ENCODE measurements at regions not wholly inside any gene's neighbourhood (a gene's known extent, or its start where the extent isn't known, plus 50 kb on each side); places are given as distances from the start of the nearest gene placed in this dataset.

DNA sequence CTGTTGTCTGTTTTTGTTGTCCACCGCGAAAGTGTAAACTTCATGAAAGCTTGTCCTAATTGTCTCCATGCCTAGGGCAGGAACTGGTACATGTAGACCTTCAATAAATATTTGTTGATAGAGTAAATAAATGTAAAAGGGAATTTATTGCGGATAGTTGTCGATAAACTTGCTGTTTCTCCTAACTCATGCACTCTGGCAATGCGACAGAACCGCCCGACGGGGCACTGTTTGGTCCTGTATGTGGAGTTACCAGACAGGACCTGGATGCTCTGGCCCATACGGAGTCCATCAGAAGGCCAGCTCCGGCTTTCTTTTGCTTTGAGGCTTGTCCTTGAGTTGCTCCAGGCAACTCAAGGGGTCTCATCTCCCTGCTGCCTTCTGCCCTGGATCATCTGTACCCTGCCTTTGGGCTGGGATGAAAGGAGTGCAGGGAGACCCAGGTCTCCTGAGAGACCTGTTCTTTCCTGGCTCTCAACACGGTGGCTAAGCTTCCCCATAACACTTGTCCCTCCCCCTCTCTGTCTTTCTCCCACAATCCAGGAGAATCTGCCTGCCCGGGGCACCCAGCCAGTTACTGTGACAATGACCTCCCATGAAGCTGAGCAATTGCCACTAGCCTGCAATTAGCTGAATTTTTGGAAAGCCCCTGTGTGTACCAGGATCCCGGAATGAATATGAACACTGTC is 149.5 kb upstream of the PTCH1 start:
- FAIRE-seq: no peak

DNA sequence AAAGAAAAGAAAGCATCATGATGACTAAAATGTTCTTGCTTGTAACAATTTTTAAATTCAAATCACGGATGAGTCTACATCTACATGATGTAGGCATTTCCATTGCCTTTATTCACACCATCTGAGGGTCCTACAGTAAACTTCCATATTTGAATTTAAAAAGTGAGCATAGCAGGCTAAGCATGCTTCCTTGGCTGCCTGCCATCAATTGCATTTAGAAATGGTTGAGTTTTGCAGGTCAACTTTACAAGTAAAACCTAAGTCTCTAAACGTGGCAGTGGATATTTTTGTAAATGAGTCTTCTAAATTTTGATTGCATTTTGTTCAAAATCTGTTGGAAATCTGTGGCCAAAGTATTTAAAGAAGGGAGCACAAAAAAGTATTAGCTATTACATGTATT is 136.5 kb upstream of the PTCH1 start:
- FAIRE-seq: no peak

DNA sequence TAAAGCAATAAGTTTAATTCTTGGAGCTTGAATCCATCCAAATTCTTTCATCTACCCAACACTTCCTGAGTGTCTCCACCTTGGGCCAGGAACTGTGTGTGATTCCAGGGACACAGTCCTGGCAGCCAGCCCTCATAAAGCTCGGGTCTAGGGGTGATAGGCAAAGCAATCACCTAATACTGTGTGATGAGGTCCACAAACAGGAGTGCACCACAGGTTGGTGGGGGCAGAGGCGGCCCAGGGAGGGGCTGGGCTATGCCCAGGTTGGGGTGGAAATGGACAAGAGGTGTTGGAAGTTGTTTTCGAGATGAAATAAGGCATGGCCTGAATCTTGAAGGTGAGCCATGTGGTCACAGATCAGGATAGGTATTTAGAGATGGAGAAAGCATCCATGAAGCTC is 133.9 kb upstream of the PTCH1 start:
- FAIRE-seq: no peak

DNA sequence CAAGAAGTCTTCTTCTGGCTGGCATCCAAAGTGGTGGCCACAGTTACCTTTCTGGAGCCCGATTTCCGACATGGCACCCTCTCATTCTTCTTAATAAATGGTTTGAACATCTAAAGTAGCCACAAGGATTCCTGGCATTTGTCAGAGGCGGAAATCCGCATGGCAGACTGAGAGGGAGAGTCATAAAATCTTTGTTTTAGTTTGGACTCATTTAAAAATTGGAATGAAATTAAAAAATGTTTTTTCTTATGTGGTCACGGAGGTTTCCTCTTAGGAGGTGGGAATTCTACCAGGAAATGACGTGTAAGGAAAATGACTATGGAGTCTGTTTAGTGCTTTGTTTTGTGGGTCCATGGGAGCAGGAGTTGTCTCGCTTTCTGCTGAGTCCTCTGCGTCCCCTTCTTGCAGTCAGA is 133.0 kb upstream of the PTCH1 start:
- FAIRE-seq: no peak

DNA sequence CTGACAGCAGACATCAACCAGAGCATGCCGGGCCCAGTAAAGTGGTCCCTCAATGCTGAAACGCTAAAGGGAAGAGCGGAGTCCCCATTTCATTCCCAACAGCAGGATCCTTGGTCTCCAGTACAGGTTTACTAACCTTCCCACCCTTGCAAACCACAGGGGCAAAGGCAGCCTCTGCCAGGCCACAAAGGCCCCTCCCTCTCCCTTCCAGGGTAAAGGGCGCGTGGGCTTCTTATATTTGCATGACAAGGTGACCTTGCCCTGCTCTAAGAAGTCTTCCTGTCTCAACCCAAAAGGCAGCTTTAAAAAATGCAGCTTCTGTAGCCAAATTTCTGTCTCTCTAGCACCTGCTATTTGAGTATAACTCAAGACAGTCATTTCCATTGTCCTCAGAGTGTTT is 131.5 kb upstream of the PTCH1 start:
- FAIRE-seq: no peak

DNA sequence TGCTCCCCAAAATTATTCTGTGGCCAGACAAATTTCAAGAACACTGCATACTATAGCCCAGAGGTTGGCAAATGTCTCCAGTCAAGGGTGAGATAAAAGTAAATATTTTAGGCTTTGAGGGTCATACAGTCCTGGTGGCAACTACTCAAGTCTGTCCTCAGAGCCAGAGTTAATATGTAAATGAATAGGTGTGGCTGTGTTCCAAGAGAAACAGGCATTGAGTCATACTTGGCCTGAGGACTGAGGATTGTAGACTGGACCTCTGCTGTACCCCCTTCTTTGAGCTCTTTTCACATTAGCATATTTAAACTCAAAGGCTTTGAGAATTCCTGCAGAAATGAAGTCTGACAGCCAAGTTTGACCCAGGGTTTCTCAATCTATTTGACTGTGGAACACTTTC is 129.2 kb upstream of the PTCH1 start:
- FAIRE-seq: no peak

DNA sequence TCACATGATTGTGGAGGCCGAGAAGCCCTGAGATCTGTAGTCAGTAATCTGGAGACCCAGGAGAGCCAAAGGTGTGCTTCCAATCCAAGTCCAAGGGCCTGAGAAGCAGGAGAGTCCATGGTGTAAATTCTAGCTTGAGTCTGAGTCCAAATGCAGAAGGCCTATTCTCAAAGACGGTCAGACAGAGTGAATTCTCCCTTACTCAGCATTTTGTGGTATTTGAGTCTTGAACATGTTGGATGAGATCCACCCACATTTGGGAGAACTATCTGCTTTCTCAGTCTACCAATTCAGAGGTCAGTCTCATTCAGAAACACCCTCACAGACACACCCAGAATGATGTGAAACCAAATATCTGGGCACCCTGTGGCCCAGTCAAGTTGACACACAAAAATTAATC is 128.8 kb upstream of the PTCH1 start:
- no peak for FAIRE-seq

DNA sequence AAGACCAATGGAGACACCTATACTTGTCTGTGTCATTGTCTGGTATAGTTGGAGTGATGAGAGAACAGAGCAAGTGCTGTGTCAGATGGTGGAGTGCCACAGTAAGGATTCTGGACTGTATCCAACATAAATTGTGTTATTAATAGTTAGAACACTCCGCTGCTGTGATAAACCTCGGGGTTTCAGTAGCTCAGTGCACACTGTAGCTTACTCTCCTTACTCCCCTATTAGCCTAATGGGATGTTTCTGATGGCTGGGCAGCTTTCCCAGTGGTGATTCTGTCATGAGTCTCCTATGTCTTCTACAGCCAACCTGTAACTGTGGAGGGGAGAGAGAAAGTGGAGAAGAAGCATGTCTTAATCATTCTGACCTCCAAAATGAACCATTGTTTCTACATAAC is 127.6 kb upstream of the PTCH1 start:
- FAIRE-seq: no peak

DNA sequence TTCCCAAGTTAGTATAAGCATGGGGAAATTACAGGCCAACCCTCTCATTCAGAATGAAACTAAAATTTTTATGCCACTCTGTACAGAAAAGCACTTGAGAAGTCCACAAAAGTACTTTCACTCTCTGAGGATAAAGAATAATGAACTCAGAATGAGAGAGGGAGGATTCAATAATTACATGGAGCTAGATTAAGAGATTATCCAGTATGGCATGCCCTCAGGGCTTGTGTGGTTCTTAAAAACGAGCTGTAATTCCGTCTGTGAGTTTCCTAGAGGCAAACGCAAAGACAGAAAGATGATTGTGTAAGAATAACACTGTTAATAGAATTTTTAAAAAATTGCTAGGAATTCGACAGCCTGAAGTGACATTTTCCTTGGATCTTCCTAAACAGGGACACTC is 126.8 kb upstream of the PTCH1 start:
- FAIRE-seq: no peak

DNA sequence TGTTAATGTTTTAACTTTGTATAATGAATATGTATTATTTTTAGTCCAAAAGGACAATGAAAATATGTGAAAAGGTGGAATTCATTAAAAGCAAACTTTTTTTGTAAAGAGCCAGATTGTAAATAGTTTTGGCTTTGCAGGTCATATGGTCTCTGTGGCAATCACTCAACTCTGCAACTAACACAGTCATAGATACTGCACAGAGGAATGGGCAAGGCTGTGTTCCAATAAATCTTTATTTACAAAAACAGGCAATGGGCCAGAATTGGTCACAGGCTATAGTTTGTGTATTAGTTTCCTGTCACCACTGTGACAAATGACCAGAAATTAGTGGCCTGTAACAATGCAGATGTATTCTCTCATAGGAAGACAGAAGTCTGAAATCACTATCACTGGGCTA is 125.4 kb upstream of the PTCH1 start:
- no peak for FAIRE-seq

DNA sequence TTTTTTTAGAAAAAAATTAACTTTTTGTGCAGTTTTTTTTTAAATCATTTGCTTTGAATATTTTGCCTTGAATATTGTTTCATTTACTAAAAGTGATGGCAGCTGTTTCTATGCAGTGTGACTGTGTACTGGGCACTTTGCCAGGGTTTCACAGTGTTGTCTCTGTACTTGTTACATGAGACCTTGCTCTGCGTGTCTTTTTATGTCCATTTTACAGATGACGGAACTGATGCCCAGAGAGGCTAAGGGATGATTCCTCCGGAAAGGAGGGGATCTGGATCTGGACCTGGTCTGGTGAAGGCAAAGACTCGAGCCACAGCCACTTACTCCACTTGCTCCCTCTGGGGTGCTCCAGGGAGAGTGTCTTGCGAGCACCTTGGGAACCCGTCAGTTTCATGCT is 124.8 kb upstream of the PTCH1 start:
- no peak for FAIRE-seq

DNA sequence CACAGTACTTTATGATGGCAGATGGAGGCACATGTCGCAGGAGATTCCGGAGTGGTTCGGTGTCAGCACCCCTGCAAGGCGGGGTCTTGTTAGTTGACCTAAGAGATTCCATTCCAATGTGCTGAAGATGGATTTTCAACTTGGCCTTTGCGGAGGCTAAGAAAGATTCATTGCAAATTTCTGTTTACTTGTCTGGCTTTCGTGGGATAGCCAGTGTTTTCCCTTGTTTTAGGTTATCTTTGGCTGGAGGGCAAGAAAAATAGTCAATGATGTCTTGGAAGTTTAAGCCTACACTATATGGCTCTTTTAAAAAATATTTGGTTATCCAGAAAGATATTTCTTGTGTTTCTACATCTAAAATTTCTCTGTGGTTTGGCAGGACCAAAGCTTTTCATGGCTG is 123.6 kb upstream of the PTCH1 start:
- FAIRE-seq: no peak

DNA sequence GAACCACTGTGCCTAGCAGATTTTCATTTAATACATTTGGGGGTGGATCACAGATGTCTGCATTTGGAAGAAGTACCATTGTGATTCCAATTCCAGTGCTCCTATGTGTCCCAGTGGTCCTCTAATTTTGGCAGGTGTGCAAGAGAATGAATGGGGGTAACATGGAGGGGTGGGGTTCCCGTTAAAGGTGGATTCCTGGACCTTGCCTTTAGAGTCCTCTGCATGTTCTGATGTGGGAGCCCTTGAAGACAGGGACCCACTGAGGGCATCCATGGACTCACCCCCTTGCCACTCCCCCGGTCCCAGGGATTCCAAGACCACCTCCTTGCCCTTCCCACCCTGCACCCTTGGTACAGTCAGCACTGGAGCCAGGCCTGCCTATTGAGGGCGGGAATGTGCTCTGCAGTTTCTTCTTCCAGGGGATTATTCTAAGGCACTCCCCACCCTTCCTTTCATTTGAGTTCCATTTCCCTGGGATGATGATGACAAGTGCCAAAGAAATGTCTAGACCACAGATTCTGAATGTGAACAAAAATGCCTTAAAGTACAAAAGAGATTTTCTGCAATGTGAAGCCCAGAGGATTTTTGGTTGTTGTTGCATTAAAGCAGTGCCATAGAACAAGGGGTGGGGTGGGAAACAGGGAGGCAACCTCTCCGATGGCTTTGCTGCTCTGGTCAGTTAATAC is 119.4 kb upstream of the PTCH1 start:
- no peak for FAIRE-seq

DNA sequence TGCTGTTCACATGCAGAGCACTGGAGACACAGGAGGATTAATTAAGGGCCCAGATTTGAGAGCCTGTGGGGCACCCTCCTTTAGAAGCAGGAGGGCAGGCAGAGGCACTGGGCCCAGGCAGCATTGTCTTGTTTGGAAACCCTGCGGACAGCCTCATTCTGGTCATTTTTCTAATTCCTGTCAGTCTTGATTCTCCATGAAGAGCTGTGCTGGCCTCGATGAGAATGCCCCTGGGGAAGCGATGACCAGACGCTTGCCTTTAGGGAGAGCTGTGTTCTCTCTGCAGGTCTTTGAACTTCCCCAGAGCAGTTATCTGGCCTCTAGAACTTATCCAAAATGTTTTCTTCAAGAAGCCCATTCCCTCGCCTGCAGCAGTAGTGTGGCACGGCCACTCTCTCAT is 117.8 kb upstream of the PTCH1 start:
- FAIRE-seq: no peak

DNA sequence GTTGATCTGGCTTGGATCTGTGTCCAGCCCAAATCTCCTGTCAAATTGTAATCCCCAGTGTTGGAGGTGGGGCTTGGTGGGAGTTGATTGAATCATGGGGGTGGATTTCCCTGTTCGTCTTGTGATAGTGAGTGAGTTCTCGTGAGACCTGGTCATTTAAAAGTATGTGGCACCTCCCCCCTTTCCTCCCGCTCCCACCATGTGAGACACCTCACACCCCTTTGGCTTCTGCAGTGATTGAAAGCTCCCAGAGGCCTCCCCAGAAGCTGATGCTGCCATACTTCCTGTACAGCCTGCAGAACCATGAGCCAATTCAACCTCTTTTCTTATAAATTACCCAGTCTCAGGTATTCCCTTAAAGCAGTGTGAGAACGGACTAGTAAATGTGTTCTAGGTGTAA is 117.3 kb upstream of the PTCH1 start:
- FAIRE-seq: no peak

DNA sequence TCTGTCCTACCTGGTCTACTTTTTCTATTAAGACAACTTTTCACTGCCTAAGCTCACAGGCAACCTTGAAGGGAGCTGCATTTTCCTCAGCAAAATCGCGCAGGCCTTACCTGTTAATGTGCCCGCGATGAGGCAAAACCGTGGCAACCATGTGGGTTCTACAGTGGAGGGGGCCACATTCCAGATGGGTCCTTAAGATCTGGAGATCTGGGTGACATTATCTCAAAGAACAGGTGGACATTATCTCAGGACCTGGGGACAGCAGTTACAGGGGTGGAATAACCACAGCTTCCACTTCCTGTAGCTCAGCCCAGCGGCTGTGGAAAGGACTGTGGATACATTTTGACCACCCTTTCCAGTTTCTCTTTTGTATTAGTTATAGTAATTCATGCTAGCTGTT is 112.8 kb upstream of the PTCH1 start:
- FAIRE-seq: no peak

DNA sequence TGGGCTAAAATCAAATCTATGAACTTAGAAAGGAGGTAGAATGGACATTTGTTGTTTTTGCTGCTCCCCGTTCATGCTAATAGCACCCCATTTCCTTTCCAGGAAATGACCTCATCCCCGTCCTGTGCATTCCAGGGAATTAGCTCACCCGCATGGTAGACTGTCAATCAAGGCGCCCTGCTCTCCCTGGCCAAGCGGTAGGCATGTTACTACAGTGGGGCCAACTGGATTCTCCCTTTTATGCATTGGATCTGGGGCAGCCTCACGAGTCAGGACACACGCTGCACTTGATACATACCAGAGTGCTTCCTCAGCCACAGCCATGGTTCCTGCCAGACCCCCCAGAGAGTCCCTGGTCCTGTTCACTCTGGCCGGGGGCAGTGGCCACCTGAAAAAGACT is 111.0 kb upstream of the PTCH1 start:
- FAIRE-seq: no peak

DNA sequence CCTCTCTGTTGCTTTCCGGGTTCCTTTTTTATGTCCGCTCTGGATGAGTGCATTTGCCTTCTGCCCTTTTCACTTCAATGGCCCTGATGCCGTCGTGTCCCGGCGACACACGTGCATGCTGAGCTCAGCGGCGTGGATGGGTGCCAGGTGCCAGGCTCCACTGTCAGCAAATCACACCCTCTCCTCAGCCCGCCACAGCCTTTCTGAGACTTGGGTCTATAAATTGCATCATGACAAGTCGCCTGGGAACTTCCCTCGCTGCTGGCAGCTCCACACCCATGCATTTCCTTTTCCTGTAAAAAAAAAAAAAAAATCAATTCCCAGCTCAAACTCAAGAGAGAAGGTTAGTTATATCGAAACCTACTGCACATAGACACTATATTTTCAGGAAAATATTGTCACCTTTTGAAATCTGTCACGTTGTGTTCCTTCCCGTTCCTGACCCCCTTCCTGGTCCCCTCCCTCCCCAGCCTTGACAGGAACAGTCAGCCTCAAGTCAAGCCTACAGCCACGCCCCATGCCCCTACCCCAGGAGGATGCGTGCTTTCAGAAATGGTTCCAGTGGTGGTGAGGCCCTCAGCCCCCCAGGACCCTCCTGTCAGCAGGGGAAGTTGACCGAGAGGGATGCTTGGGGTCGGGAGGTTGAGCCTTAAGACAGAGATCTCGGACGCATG is 110.3 kb upstream of the PTCH1 start:
- no peak for FAIRE-seq

DNA sequence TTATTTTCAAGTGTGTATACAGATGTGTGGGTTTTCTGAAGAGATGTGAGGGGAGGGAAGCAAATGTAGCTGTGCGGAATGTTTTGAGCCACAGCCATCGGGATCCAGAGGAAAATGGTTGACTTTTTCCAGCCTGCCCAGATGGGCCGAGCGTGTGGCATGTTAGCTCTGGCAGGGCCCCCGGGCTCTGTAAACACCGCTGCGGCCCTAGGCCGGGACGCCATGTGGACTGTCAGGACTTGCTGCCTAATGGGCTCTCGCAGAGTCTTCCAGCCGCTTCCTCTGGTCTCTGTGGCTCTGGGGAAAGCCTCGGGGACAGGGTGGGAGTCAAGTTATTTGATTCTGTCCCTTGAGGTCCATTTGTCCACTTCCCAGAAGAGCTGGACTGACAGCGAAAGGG is 109.6 kb upstream of the PTCH1 start:
- FAIRE-seq: no peak

DNA sequence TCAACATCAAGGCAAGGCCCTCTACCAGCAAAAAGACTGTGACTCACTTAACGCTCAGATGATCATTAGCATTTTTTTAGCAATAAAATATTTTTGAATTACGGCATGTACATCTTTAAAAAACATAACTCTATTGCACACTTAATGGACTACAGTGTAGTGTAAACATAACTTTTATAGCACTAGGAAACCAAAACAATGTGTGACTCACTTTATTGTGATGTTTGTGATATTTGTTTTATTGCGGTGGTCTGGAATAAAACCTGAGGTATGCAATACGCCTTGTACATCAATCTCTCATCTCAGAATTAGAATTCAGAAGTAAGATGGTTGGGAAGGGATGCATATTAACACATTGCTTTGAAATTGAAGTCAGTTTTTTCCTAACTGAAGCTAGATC is 106.9 kb upstream of the PTCH1 start:
- peak; percentile 99 for FAIRE-seq

DNA sequence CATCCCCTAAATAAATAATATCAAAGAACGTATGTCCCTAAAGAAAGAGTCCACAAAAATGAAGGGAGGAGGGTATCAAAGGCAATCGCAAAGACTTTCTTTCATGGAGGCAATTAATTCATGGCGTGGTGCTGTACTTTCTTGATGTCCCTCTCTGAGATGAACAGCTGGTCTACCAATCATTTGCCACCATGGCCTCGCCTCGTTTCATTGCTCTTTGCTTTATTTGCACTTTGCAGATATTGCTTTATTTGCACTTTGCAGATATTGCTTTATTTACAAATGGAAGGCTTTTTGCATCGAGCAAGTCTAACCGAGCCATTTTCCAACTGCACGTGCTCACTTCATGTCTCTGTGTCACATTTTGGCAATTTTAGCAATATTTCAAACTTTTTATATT is 104.0 kb upstream of the PTCH1 start:
- FAIRE-seq: no peak

DNA sequence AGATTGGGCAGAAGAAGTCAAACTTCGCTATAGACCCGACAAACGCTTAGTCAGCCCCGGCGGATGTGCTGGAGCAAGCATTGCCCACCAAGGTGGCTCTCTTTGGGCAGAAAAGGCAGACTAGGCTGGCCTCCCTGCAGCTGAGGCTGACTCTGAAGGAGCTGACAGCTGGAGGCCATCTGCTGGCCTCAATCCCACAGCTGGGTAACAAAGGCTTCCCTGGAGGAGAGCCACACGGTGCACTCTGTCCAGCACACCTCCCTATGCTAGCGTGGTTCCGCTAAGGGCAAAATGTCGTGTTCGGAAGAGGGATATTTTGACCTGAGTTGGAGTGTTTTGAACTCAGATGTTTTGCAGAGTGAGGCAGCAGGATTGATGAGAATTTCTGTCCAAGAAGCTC is 103.5 kb upstream of the PTCH1 start:
- no peak for FAIRE-seq

DNA sequence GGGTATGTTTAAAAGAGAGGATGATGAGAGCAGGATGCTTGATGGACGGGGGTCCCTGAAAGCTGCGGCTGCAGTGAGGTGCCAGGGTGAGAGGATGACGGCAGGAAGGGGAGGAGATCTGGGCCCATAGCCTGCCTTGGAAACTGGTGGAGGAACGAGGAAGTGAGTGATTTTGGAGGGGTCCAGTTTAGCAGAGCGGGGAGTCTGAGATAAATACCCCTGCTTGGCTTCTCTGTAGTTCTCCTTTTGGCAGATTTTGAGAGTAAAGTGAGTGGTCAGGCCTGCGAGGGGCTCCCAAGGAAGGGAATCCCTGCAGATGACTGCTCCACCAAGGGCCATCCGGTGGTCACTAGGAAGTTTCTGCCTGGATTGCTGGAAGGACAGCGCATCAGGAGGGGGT is 98.5 kb upstream of the PTCH1 start:
- no peak for FAIRE-seq

DNA sequence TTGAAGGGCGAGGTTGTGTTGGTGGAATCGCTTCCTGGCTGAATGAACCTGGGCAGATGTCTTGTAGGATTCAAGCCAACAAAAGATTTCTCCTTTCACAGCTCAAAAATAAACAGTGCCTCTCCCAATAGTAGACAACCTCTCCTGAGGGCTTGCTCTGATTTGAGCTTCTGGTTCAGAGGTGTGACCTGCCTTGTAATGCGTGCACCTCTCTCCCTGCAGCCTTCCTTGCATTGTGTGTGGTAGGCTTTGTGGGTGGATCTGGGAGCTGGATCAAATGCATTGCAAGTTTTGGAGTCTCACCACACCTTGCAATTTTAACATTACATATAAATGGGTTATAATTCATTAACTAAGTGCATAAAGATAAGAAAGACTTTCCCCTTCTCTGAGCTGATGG is 96.9 kb upstream of the PTCH1 start:
- FAIRE-seq: no peak

DNA sequence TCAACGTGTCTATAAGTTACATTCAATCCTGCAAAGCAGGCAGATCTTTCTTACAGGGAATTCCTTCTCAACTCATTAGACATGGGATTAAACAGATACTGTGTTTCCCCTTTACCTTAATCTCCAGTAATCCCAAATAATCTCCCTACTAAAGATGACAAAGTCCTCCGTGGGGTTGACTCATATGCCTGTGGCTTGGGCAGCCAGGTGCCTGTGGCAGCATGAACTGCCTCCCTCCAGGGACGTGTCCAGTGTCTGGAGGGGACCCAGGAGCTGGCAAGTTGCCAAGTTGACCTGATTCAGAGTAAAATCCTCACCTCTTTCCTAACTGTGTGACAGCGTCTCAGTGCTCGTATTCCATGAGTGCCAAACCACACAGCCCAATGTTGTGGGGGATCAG is 94.6 kb upstream of the PTCH1 start:
- FAIRE-seq: no peak

Data from endometrium (tissue), 2 donors.